GM12872 (cell line): ENCODE measurements at regions not wholly inside any gene's neighbourhood (a gene's known extent, or its start where the extent isn't known, plus 50 kb on each side); places are given as distances from the start of the nearest gene placed in this dataset.

Experiments used
- CTCF ChIP-seq: IDR thresholded peaks from 3 replicates; pipeline ENCODE4 v1.5.1; 2011; ENCODE audit warnings: low read depth, mild to moderate bottlenecking, low read length, moderate library complexity; ENCODE audit not compliant: insufficient read depth

GRCh38 chr10:42987575-42987974, 89.3 kb upstream of the RET start:
- no peak for TF ChIP-seq CTCF

GRCh38 chr10:42988069-42988468, 88.8 kb upstream of the RET start:
- no peak for TF ChIP-seq CTCF

GRCh38 chr10:42988517-42989395, 88.1 kb upstream of the RET start:
- no peak for TF ChIP-seq CTCF

DNA sequence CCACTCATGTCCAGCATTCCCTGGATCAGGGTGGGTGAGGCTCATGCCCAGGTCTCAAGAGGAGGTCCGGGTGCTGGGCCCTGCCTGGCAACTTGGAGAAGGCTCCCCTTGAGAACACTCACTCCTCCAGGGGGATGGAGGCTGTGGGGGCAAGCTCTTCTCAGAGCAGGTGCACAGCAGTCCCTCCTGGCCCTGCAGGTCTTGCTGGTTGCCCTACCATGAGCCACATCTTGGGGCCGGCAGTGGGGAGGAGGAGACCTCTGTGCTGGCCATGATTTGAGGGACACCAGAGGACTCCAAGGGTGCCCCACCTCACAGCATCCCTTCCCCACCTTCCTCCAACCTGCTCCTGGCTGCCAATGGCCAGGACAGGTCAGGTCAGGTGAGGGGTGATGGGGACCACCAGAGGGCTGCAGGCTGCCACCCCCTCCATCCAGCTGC, 87.4 kb upstream of the RET start:
- TF ChIP-seq CTCF, result no peak

- no peak for TF ChIP-seq CTCF
Measured at GRCh38 chr10:42990016-42990720, 86.7 kb upstream of the RET start.

DNA sequence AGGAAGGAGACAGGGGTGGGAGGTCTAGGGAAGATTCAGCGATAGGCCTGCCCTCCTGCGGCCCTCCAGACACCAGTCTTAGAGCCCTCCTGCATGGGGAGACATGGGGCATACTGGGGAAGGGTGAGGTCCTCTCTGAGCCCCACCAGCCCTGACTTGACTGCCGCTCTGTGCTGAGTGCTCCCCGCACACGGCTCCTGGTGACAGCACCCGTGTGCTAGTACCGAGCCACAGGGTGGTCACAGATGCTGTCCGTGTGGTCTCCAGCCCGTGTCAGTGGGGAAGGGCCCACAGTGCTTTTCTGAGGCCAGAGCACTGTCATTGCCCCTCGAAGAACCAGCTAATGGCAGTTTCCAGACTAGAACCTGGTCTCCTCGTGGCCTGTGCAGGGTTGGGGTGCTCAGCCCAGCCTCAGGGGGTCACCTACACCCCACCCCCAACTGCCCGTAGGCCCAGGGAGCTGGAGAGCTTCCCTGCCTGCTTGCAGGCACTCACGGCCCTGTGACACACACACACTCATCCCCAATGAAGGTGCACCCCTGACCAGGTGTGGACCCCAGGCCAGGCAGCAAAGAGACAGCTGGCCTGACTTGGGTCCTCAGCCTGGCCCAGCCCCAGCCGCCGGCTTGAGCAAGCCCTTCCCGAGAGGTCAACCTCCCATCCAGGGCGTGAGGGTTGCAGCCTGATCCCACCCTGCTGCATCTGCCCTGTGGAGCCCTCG, 86.0 kb upstream of the RET start:
- TF ChIP-seq CTCF, result no peak
